Fibroblast of lung (primary cell): ENCODE measurements at regions not wholly inside any gene's neighbourhood (a gene's known extent, or its start where the extent isn't known, plus 50 kb on each side); places are given as distances from the start of the nearest gene placed in this dataset.

Experiments
- DNase-seq, 2 donors: peaks; one replicate each; pipeline versions ENCODE4 v3.0.0 to v3.0.0-alpha.2; 2010; ENCODE audit warnings: low read depth in 2 of 2
- H2AFZ ChIP-seq: 2 replicates; pipeline ENCODE4 v1.5.1; 2012; ENCODE audit warnings: low read length, control low read depth, inconsistent platforms
- H3K27ac ChIP-seq: 2 replicates; pipeline ENCODE4 v1.5.1; 2011; ENCODE audit warnings: low read length, control low read depth; ENCODE audit not compliant: insufficient read depth
- H3K27me3 ChIP-seq: 2 replicates; pipeline ENCODE4 v1.5.1; 2011; ENCODE audit warnings: mild to moderate bottlenecking, low read length; ENCODE audit not compliant: control insufficient read depth, insufficient read depth
- H3K36me3 ChIP-seq: 2 replicates; pipeline ENCODE4 v1.5.1; 2011; ENCODE audit warnings: low read length; ENCODE audit not compliant: control insufficient read depth, insufficient read depth
- H3K4me1 ChIP-seq: 2 replicates; pipeline ENCODE4 v1.5.1; 2011; ENCODE audit warnings: low read length; ENCODE audit not compliant: control insufficient read depth, insufficient read depth; ENCODE audit errors: extremely low read depth
- H3K4me2 ChIP-seq: 2 replicates; pipeline ENCODE4 v1.5.1; 2011; ENCODE audit warnings: low read length, control low read depth; ENCODE audit not compliant: insufficient read depth; ENCODE audit errors: extremely low read depth
- H3K4me3 ChIP-seq, 4 experiments: fragments of 200-600 bp in 1 of 4; sonication (generic) in 1 of 4; replicated peaks in 1 of 4; 2 replicates each; pipeline ENCODE4 v1.5.1; 2011 to 2016; ENCODE audit warnings: low read length in 4 of 4, low read depth in 3 of 4, mild to moderate bottlenecking in 3 of 4, control low read depth in 2 of 4, inconsistent platforms in 1 of 4, mixed read lengths in 1 of 4; ENCODE audit not compliant: insufficient read depth in 1 of 4; ENCODE audit errors: control extremely low read depth in 1 of 4
- H3K79me2 ChIP-seq: 2 replicates; pipeline ENCODE4 v1.5.1; 2012; ENCODE audit warnings: mild to moderate bottlenecking, low read length, inconsistent platforms; ENCODE audit not compliant: control insufficient read depth, insufficient read depth
- H3K9ac ChIP-seq: 2 replicates; pipeline ENCODE4 v1.5.1; 2011; ENCODE audit warnings: mild to moderate bottlenecking, low read length, control low read depth; ENCODE audit not compliant: insufficient read depth
- H3K9me3 ChIP-seq: 2 replicates; pipeline ENCODE4 v1.5.1; 2012; ENCODE audit warnings: low read depth, low read length; ENCODE audit not compliant: control insufficient read depth, insufficient read depth
- H4K20me1 ChIP-seq: 2 replicates; pipeline ENCODE4 v1.5.1; 2011; ENCODE audit warnings: low read length; ENCODE audit not compliant: control insufficient read depth, insufficient read depth; ENCODE audit errors: extremely low read depth
- CTCF ChIP-seq, 2 donors: IDR thresholded peaks in 1 of 2; conservative IDR thresholded peaks in 1 of 2; 1 replicate in 1 of 2; 2 replicates in 1 of 2; pipeline ENCODE4 v1.5.1; 2011 to 2012; ENCODE audit warnings: low read length in 2 of 2, control low read depth in 1 of 2, inconsistent platforms in 1 of 2, low read depth in 1 of 2, mild to moderate bottlenecking in 1 of 2
- EZH2 ChIP-seq: IDR thresholded peaks from 2 replicates; pipeline ENCODE4 v1.5.1; 2012; ENCODE audit warnings: low read length, control low read depth, mild to moderate bottlenecking; ENCODE audit errors: missing control alignments

GRCh38 chr11:39174196-39174595, 2285.3 kb downstream of the LRRC4C start:
- DNase-seq = no peak

GRCh38 chr11:39165021-39165420, 2294.4 kb downstream of the LRRC4C start:
- Histone ChIP-seq H3K9ac (no peak overlapping the region), H3K36me3 (no peaks in the 10 kb centered on the region), H2AFZ (no peak overlapping the region), H4K20me1 (no peaks in the 10 kb centered on the region), H3K4me3 (no peak overlapping the region), H3K9me3 (no peaks in the 10 kb centered on the region), H3K79me2 (no peaks in the 10 kb centered on the region), H3K27ac (no peak overlapping the region), H3K4me2 (no peak overlapping the region), H3K4me1 (no peaks in the 10 kb centered on the region), H3K27me3 (no peaks in the 10 kb centered on the region)
- TF ChIP-seq CTCF (conservative IDR thresholded peaks at IDR 0.05 in 1 of 2, IDR thresholded peaks at IDR 0.05 in 1 of 2; ENCODE audit: low read depth in 1 of 2, low read length in 2 of 2) = no peak
- TF ChIP-seq EZH2 = no peak
- no peak for DNase-seq

More at GRCh38 chr11:39174196-39174595, 2285.3 kb downstream of the LRRC4C start:
- H3K9me3 ChIP-seq = no peaks in the 10 kb centered on the region
- H4K20me1 ChIP-seq = no peaks in the 10 kb centered on the region
- H3K27ac ChIP-seq = no peak overlapping the region
- H3K9ac ChIP-seq = no peak overlapping the region
- H3K79me2 ChIP-seq = no peaks in the 10 kb centered on the region
- no peaks in the 10 kb centered on the region for H3K27me3 ChIP-seq
- no peaks in the 10 kb centered on the region for H3K36me3 ChIP-seq
- no peak overlapping the region for H2AFZ ChIP-seq
- H3K4me1 ChIP-seq = no peaks in the 10 kb centered on the region
- no peak overlapping the region for H3K4me2 ChIP-seq
- TF ChIP-seq CTCF (conservative IDR thresholded peaks at IDR 0.05 in 1 of 2, IDR thresholded peaks at IDR 0.05 in 1 of 2; ENCODE audit: low read depth in 1 of 2, low read length in 2 of 2) = no peak
- TF ChIP-seq EZH2 = no peak
- H3K4me3 ChIP-seq = no peak overlapping the region

GRCh38 chr11:39149214-39149613, 2310.2 kb downstream of the LRRC4C start:
- DNase-seq = no peak
- no peaks in the 10 kb centered on the region for H3K79me2 ChIP-seq
- TF ChIP-seq CTCF (conservative IDR thresholded peaks at IDR 0.05 in 1 of 2, IDR thresholded peaks at IDR 0.05 in 1 of 2; ENCODE audit: low read depth in 1 of 2, low read length in 2 of 2) (no peak), EZH2 (no peak)

More at GRCh38 chr11:39149214-39149613, 2310.2 kb downstream of the LRRC4C start:
- Histone ChIP-seq H3K9me3 (no peaks in the 10 kb centered on the region), H3K9ac (no peak overlapping the region), H3K4me3 (no peak overlapping the region), H3K36me3 (no peaks in the 10 kb centered on the region), H4K20me1 (peaks cover 2% of the 10 kb centered on the region), H3K27ac (no peak overlapping the region), H3K4me1 (no peaks in the 10 kb centered on the region), H2AFZ (no peak overlapping the region), H3K4me2 (no peak overlapping the region), H3K27me3 (no peaks in the 10 kb centered on the region)
